T-helper 1 cell (primary cell): ENCODE measurements at regions not wholly inside any gene's neighbourhood (a gene's known extent, or its start where the extent isn't known, plus 50 kb on each side); places are given as distances from the start of the nearest gene placed in this dataset.

ENCODE experiments used
- DNase-seq, 5 donors: peaks; one replicate each; pipeline ENCODE4 v3.0.0-alpha.2; 2012 to 2020

DNA sequence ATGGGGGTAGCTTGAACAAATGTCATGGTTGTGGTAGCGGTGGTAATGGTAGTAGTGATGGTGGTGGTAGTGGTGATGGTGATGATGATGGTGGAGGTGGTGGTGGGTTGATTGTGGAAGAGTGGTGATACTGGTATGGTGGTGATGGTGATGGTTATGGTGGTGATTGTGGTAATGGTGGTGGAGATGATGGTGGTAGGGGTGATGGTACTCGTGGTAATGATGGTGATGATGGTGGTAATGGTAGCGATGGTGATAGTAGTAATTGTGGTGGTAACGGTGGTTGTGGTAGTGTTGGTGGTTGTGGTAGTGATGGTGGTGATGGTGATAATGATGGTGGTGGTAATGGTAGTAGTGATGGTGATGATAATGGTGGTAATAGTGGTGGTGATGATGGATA, 65.7 kb upstream of the SDK1 start:
- no peak for DNase-seq

DNA sequence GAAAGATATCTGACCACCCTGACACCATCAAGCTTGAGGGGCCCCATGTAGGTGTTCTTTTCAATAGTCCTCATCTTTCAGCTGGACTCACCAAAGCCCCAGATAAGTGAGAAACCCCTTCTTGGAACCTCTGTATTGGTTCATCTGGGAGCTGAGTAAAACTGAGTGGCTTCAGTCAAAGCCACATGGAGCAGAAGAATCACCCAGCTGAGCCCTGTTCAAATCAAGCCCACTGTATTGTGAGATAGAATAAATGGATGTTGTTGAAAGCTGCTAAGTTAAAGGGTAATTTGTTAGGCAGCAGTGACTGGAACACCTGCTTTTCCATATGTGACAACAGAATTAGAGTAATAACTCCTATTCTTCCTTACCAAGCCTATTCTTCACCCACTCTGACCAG, 64.8 kb upstream of the SDK1 start:
- no peak for DNase-seq

DNA sequence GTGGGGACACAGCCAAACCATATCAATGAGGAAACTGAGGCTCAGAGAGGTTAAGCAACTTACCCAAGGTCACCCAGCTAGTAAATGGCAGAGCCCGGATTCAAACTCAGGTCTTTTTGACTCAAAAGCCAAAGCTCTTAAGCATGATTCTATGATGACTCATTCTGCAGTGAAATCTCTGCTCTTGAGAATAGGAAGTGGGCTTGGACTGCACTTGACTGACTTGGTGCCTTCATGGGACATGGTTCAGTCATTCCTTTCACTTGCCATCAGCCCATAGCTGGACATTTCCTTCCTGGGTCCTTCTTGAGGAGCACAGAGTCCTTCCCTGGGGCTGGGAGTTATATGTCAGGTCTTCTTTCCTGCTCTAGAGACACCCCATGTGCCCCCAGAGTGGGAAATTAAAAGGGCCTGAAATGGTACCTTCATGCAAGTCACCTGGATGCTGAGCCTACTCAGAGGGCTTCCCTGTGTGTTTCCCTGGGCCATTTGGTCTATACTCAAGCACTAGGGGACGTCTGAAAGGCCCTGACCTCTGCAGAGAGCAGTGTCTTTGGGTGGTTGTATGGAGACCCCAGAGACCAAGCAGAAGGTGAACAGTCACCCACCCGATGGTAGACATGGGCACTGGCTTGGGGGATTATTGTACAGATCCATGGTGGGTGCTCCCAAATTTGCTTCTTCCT, 62.4 kb upstream of the SDK1 start:
- DNase-seq, result no peak

DNA sequence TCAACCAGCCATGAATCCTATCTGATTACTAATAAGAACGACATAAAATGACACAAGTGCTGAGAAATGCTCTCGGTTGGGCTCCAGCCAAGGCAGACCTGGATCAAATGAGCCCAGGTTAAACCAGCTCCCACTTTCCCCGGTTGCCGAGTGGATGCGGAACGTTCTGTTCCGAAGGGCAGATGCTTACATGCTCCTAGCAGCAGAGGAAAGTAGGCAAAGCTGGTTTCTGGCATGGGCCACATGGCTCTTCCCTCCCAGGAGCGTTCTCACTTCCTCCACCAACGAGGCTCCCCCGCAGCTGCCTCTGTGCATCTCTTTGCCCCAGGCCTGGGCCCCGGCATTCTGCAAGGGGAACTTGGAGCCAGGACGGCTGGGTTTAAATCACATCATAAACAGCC, 61.8 kb upstream of the SDK1 start:
- no peak for DNase-seq

DNA sequence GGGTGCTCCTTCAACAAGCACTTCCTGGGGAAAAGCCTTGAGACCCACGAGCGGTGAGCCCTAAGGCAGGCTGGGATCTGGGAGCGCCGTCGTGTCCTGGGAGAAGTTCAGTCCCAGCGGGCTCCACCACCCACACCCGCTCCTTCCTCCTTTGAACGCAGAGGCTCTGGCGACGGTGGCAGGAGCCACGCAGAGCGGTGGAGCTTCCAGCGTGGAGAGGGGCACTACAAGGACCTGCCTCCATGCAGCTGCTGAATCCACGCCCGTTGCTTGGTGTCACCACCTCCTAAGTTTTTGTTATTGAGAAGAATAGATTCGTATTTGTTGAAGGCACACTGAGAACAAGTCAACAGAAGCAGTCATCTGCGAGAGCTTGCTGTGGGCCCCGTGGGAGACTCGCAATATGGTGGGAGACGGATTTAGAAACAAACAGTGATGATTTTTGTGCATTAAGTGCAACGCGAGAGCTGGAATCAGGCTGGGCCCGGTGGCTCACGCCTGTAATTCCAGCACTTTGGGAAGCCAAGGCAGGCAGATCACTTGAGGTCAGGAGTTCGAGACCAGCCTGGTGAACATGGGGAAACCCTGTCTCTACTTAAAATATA, 60.1 kb upstream of the SDK1 start:
- no peak for DNase-seq

DNA sequence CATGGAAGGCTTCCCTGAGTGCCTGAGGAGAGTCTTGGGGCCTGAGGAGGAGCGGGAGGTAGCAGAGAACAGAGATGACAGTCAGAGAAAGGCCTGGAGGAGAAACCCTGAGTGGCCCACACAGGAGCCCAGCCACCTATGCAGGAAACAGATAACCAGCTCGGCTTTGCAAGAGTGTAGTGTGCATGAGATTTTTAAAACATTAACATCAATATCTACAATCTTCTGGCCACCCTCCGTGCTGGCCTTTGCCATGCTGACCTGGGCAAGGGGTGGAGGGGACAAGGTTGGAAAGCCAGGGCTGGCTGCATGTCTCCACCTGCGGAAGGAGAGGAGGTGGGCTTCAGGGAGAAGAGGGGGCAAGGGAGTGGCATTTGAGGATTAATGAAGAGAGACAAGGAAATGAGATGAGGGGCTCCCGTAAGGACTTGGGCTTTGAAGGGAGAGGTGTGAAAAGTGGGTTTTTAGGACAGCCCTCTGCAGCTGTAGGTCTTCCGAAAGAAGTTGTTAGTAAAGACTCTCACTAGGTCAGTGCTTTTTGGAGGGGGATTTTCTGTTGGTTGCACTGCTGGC, 59.3 kb upstream of the SDK1 start:
- DNase-seq, result no peak

DNA sequence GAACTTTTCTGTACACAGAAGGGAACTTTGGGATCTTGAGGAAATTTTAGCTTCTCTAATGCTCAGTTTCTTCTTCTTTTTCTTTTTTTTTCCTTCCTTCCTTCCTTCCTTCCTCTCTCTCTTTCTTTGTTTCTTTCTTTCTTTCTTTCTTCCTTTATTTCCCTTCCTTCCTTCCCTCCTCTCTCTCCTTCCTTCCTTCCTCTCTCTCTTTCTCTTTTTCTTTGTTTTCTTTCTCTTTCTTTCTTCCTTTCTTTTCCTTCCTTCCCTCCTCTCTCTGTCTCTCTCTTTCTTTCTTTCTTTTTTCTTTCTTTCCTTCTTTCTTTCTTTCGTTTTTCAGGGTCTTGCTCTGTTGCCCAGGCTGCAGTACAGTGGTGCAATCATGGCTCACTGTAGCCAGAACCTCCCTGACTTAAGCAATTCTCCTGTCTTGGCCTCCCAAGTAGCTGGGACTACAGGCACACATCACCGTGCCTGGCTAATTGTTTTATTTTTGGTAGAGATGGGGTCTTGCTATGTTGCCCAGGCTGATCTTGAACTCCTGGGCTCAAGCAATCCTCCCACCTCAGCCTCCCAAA, 58.6 kb upstream of the SDK1 start:
- DNase-seq, result no peak

DNA sequence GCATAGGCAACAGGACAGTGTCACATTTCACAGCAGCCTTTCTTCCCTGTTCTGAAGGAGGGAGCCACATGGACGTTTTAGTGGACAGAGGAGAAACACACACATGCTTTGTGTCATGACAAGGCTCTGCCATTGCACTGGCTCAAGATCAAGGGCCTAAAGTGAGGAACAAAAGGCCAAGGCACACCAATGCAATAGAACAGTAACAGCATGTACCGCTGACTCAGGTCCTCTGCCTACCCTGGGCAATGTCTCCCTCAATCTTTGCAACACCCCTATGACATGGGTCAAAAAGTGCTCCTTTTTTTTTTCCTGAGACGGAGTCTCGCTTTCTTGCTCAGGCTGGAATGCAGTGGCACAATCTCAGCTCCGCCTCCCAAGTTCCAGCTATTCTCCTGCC, 57.8 kb upstream of the SDK1 start:
- DNase-seq, result no peak

DNA sequence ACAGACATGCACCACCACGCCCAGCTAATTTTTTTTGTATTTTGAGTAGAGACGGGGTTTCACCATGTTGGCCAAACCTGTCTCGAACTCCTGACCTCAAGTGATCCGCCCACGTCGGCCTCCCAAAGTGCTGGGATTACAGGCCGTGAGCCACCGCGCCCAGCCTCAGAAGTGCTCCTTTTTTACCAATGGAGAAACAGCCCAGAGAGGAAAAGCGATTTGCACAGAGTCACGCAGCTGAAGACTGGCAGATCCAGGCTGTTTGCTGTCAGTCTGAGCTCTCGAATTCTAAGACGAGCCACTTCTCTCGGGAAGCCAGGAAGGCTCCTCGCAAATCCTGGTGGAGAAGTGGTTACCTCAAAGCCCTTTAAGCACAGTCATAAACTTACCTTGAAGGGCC, 57.4 kb upstream of the SDK1 start:
- no peak for DNase-seq

DNA sequence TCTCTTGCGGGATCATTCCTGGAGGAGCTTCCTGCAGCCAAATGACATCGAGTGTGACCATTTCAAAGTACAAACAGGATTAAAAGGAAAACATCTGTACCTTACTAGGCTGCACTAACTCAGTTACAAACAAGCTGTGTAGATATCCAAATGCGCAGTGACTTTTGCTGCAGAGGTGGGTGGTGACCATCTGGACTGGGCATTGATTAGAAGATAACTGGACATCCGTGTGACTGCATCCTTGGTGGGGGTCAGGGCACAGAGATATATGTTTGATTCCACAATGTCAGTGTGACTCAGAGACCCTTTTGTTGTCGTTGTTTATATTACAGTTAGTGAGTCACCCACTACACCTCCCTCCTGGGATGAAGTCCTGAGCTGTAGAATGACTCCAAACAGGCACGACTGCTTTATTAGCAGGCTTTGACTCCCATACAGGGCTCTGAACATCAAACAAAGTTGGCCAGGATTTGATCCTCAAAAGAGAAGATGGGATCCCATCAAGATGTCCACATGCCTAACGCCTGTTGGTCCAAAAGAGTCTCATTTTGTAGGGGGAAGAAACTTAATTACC, 56.7 kb upstream of the SDK1 start:
- no peak for DNase-seq

DNA sequence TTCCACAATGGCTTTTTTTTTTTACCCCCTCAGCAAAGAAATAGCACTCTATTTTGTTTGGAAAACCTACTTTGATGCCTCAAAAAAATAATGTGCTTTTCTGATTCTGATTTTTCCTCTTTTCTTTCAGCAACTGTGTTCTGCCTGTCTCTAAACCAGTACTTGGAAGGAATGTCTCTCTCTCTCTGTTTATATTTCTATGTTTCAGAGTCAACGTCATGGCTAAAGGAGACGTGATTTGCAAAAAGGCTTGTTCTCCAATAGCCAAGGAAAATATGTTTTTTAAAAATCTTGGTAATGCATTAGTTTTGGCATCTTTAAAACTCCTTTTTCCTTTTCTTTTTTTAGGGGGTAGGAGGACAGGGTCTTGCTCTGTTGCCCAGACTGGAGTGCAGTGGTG, 56.0 kb upstream of the SDK1 start:
- DNase-seq, result no peak

DNA sequence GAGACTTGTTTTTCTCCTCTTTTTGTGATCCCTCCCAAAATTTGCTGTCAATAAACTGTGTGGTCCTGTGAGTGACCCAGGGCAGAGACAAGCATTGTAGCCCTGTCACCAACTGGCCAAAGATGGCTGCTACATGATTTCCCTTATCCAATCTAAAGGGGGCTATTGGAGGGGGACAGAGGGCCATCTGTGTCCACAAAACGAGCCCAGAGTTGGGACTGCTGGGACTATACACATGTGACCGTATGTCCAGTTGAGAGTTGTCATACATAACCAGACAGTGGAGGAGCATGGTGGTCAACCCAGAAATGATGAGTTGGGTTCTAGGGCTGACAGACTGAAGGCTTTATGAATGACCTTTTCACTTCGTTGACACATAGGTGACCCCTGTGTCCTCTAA, 55.3 kb upstream of the SDK1 start:
- no peak for DNase-seq

DNA sequence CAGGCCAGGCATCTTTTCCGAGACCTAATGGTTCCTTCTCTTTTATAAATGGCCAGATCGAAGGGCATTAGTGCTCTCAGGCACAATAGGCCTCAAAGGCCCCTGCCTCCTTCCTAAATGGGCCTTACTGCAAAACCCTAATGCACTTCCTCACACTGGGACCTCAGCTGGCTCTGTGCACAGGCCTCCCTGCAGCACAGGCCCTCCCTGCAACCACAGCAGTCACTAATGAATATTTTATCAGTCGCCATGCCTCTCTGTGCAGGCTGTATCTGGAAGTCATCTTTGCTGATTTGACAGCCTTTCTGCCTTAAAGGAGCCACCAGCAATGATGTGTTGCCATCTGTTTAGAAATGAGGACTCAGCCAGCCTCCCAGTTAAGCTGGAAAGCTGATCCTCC, 54.9 kb upstream of the SDK1 start:
- DNase-seq, result no peak

DNA sequence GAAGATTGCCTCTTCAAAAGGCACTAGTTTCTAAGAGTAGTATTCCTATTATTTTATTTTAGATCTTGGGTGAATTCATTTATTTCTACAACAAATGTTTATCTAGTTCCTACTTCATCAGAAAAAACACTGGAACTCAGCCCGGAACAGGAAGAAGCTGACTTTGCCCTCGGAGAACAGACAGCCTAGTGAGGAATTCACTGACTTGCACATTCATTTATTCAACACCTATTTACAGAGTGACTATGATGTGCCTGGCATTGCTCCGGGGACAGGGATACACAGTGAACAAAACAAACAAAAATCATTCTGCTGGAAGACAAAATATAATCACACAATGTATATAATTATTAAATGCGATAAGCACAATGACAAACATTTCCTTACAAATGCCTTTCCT, 54.4 kb upstream of the SDK1 start:
- no peak for DNase-seq

DNA sequence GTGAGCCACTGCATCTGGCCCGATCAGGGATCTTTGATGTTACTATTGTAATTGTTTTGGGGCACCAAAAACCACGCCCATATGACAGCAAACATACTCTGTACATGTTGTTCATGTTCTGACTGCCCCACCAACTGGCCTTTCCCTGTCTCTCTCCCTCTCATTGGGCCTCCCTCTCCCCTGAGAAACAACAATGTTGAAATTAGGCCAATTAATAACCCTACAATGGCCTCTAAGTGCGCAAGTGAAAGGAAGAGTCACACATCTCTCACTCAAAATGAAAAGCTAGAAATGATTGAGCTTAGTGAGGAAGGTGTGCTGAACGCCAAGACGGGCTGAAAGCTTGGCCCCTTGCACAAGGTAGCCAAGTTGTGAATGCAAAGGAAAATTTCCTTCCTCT, 50.3 kb upstream of the SDK1 start:
- DNase-seq, result peak in 1 of 5 donors; percentile 32
